ENCODE measurements at regions not wholly inside any gene's neighbourhood (a gene's known extent, or its start where the extent isn't known, plus 50 kb on each side); places are given as distances from the start of the nearest gene placed in this dataset.

- Histone ChIP-seq H3K4me1 (no peaks in the 10 kb centered on the region), H3K9me3 (peaks cover 0 to 40% of the 10 kb centered on the region in 2 donors), H3K27ac (no peak overlapping the region), H3K27me3 (no peaks in the 10 kb centered on the region), H3K4me3 (no peak overlapping the region), H3K36me3 (no peaks in the 10 kb centered on the region)
- no peak for TF ChIP-seq CTCF (IDR thresholded peaks at IDR 0.05)
- intact Hi-C loops (cut with DNase I), result no loop called here
- ATAC-seq, result no peak
- DNase-seq, result no peak
Observed at GRCh38 chr3:118369892-118370491, 664.7 kb downstream of the IGSF11 start.

GRCh38 chr3:118380576-118380975 lies 654.1 kb downstream of the IGSF11 start:
- no peaks in the 10 kb centered on the region for H3K27me3 ChIP-seq
- DNase-seq (no peak), ATAC-seq (no peak)
- peaks cover 0 to 6% of the 10 kb centered on the region in 2 donors for H3K9me3 ChIP-seq
- H3K27ac ChIP-seq, result no peak overlapping the region
- intact Hi-C loops (cut with DNase I), result no loop called here
- no peak overlapping the region for H3K4me3 ChIP-seq
- no peaks in the 10 kb centered on the region for H3K4me1 ChIP-seq
- no peaks in the 10 kb centered on the region for H3K36me3 ChIP-seq
- no peak for TF ChIP-seq CTCF (IDR thresholded peaks at IDR 0.05)

- H3K9me3 ChIP-seq, result no peaks in the 10 kb centered on the region
- intact Hi-C loops (cut with DNase I), result no loop called here
- no peak for DNase-seq
- H3K4me1 ChIP-seq, result no peaks in the 10 kb centered on the region
- TF ChIP-seq CTCF (IDR thresholded peaks at IDR 0.05), result no peak
- no peak overlapping the region for H3K4me3 ChIP-seq
- no peaks in the 10 kb centered on the region for H3K36me3 ChIP-seq
- no peak overlapping the region for H3K27ac ChIP-seq
- no peak for ATAC-seq
- H3K27me3 ChIP-seq, result no peaks in the 10 kb centered on the region
Observed at GRCh38 chr3:118396491-118396890, 638.2 kb downstream of the IGSF11 start.

GRCh38 chr3:118400086-118400485 lies 634.6 kb downstream of the IGSF11 start:
- Histone ChIP-seq H3K4me1 (no peaks in the 10 kb centered on the region), H3K27me3 (no peaks in the 10 kb centered on the region), H3K36me3 (no peaks in the 10 kb centered on the region), H3K4me3 (no peak overlapping the region), H3K9me3 (no peaks in the 10 kb centered on the region), H3K27ac (no peak overlapping the region)
- DNase-seq (no peak), ATAC-seq (no peak)
- intact Hi-C loops (cut with DNase I), result no loop called here
- no peak for TF ChIP-seq CTCF (IDR thresholded peaks at IDR 0.05)

- Histone ChIP-seq H3K27ac (no peak overlapping the region), H3K9me3 (no peaks in the 10 kb centered on the region), H3K4me3 (no peak overlapping the region), H3K27me3 (no peaks in the 10 kb centered on the region), H3K4me1 (no peaks in the 10 kb centered on the region), H3K36me3 (no peaks in the 10 kb centered on the region)
- intact Hi-C loops (cut with DNase I), result no loop called here
- ATAC-seq (no peak), DNase-seq (no peak)
- no peak for TF ChIP-seq CTCF (IDR thresholded peaks at IDR 0.05)
Observed at GRCh38 chr3:118400886-118401285, 633.8 kb downstream of the IGSF11 start.
